K562 (cell line): ENCODE measurements at regions not wholly inside any gene's neighbourhood (a gene's known extent, or its start where the extent isn't known, plus 50 kb on each side); places are given as distances from the start of the nearest gene placed in this dataset.
A peak's percentile ranks its signal among the peaks of the same experiment; 100 is the strongest.

Source experiments
- ATAC-seq: fragments of 200-7000 bp; cut with Tn5 transposase; 3 replicates; pipeline ENCODE4 v1.9.1; 2020; ENCODE audit warnings: moderate library complexity
- BruUV-seq: library from RNA; stranded (reverse); fragments of 400-500 nt; replicated peaks from 2 replicates; lab custom pipeline; 2021; lab: Mats Ljungman, UMichigan
- CTCF ChIA-PET: fragments of 300-600 bp; formaldehyde crosslinking; extraction: SDS; loops from one replicate; lab custom pipeline; 2021; ENCODE audit warnings: low intra/inter-chr PET ratio; lab: Yijun Ruan, JAX
- POLR2A ChIA-PET: fragments of 300-600, 350-650 bp; sonication (Branson Sonifier 250); formaldehyde crosslinking; extraction: SDS; loops from one replicate; lab custom pipeline; 2021; ENCODE audit warnings: antibody characterized with exemption, inconsistent platforms; lab: Yijun Ruan, JAX
- DNase-seq, 4 experiments: peaks; one replicate each; pipeline versions ENCODE4 v3.0.0 to v3.0.0-alpha.2; 2011 to 2018; ENCODE audit warnings: low spot score in 3 of 4, mixed read lengths in 3 of 4; ENCODE audit errors: extremely low read depth in 1 of 4
- FAIRE-seq: peaks from 2 replicates; lab custom pipeline; 2011; peaks lifted over from hg19 to GRCh38; lab: Jason Lieb, UNC
- H2AFZ ChIP-seq: 2 replicates; pipeline ENCODE4 v1.6.0; 2011; ENCODE audit warnings: low read depth, low read length, control low read depth, inconsistent platforms
- H3K27ac ChIP-seq: fragments of 200-600 bp; 3 replicates; pipeline ENCODE4 v1.8.0; 2011; ENCODE audit warnings: low read depth, mild to moderate bottlenecking, control low read depth, inconsistent platforms, low read length, moderate library complexity, mixed read lengths; ENCODE audit errors: extremely low read depth
- H3K27me3 ChIP-seq, 2 experiments: fragments of 300-600 bp in 1 of 2; 2 replicates in 1 of 2; 3 replicates in 1 of 2; pipeline versions ENCODE4 v1.6.0 to v1.8.0; 2011; ENCODE audit warnings: inconsistent platforms in 2 of 2, low read length in 2 of 2, mild to moderate bottlenecking in 1 of 2, mixed read lengths in 1 of 2, moderate library complexity in 1 of 2; ENCODE audit not compliant: control insufficient read depth in 2 of 2, insufficient read depth in 2 of 2
- H3K36me3 ChIP-seq: fragments of 300-600 bp; 3 replicates; pipeline ENCODE4 v1.8.0; 2011; ENCODE audit warnings: mild to moderate bottlenecking, low read length, inconsistent platforms; ENCODE audit not compliant: control insufficient read depth, insufficient read depth
- H3K4me1 ChIP-seq, 2 experiments: fragments of 200-600 bp in 1 of 2; replicated peaks in 1 of 2; 2 replicates in 1 of 2; 3 replicates in 1 of 2; pipeline versions ENCODE4 v1.5.1 to v1.8.0; 2011; ENCODE audit warnings: inconsistent platforms in 2 of 2, low read length in 2 of 2, mild to moderate bottlenecking in 1 of 2, mixed read lengths in 1 of 2, moderate library complexity in 1 of 2; ENCODE audit not compliant: control insufficient read depth in 2 of 2, insufficient read depth in 2 of 2
- H3K4me2 ChIP-seq: 2 replicates; pipeline ENCODE4 v1.6.1; 2011; ENCODE audit warnings: low read length, control low read depth, inconsistent platforms, mixed read lengths; ENCODE audit not compliant: insufficient read depth
- H3K4me3 ChIP-seq: fragments of 200-600 bp; sonication (generic), shearing (Covaris generic); 2 replicates; pipeline ENCODE4 v1.5.1; 2016; ENCODE audit warnings: control low read depth, inconsistent platforms
- H3K79me2 ChIP-seq: fragments of 200-600 bp; 3 replicates; pipeline ENCODE4 v1.8.0; 2011; ENCODE audit warnings: low read length, inconsistent platforms; ENCODE audit not compliant: control insufficient read depth, insufficient read depth
- H3K9ac ChIP-seq, 2 experiments: 2 replicates each; pipeline versions ENCODE4 v1.6.0 to v1.6.1; 2011; ENCODE audit warnings: low read depth in 2 of 2, low read length in 2 of 2, control low read depth in 1 of 2, inconsistent platforms in 1 of 2, mild to moderate bottlenecking in 1 of 2, mixed read lengths in 1 of 2; ENCODE audit not compliant: insufficient read depth in 1 of 2
- H3K9me1 ChIP-seq: one replicate; pipeline ENCODE4 v1.6.0; 2011; ENCODE audit warnings: inconsistent platforms, mild to moderate bottlenecking, low read length, moderate library complexity; ENCODE audit not compliant: control insufficient read depth, insufficient read depth
- H3K9me3 ChIP-seq: replicated peaks from 2 replicates; pipeline ENCODE4 v1.5.1; 2011; ENCODE audit warnings: low read depth, low read length, inconsistent platforms; ENCODE audit not compliant: control insufficient read depth, insufficient read depth
- H4K20me1 ChIP-seq: replicated peaks from 2 replicates; pipeline ENCODE4 v1.6.1; 2011; ENCODE audit warnings: low read length, inconsistent platforms, mixed read lengths; ENCODE audit not compliant: control insufficient read depth, insufficient read depth
- BRF1 ChIP-seq: IDR thresholded peaks from 3 replicates; pipeline ENCODE4 v1.6.1; 2011; ENCODE audit warnings: borderline replicate concordance, mild to moderate bottlenecking; ENCODE audit not compliant: insufficient read length; ENCODE audit errors: extremely low read depth
- ELF1 ChIP-seq: fragments of 200-800 bp; sonication (Bioruptor generic); IDR thresholded peaks from 2 replicates; pipeline ENCODE4 v1.6.1; 2016; ENCODE audit warnings: missing genetic modification characterization, missing compliant biosample characterization
- FOXK1 ChIP-seq: sonication (generic); formaldehyde crosslinking; IDR thresholded peaks from 2 replicates; pipeline ENCODE4 v1.8.0; 2022; ENCODE audit warnings: missing genetic modification reagents, mild to moderate bottlenecking, borderline replicate concordance
- GATAD2B ChIP-seq: fragments of 450-650 bp; IDR thresholded peaks from 2 replicates; pipeline ENCODE4 v1.6.1; 2017; ENCODE audit warnings: mild to moderate bottlenecking, borderline replicate concordance
- GMEB1 ChIP-seq: fragments of 250-450 bp; sonication (Bioruptor Pico); IDR thresholded peaks from 2 replicates; pipeline ENCODE4 v1.4.0; 2020; ENCODE audit warnings: mild to moderate bottlenecking
- RBM39 ChIP-seq: fragments of 200-400 bp; formaldehyde crosslinking; optimal IDR thresholded peaks from 2 replicates; pipeline ENCODE3; 2018; ENCODE audit warnings: low read depth, low read length
- SIN3B ChIP-seq: fragments of 450-650 bp; IDR thresholded peaks from 2 replicates; pipeline ENCODE4 v1.6.1; 2017; ENCODE audit warnings: low read depth, mild to moderate bottlenecking, moderate library complexity
- SMAD3 ChIP-seq: fragments of 450-650 bp; formaldehyde crosslinking; conservative IDR thresholded peaks from 2 replicates; pipeline ENCODE4 v1.4.0; 2020; ENCODE audit warnings: mild to moderate bottlenecking
- SNIP1 ChIP-seq: fragments of 450-650 bp; IDR thresholded peaks from 2 replicates; pipeline ENCODE4 v1.7.1; 2017; ENCODE audit warnings: low read depth, mild to moderate bottlenecking
- TCF7 ChIP-seq: sonication (generic); IDR thresholded peaks from 2 replicates; pipeline ENCODE4 v1.6.1; 2016; ENCODE audit warnings: antibody characterized with exemption, borderline replicate concordance
- TGIF2 ChIP-seq: sonication (generic); formaldehyde crosslinking; IDR thresholded peaks from 2 replicates; pipeline ENCODE4 v1.8.1; 2022; ENCODE audit warnings: mild to moderate bottlenecking, missing genetic modification reagents, moderate library complexity
- THRA ChIP-seq: fragments of 450-650 bp; IDR thresholded peaks from 2 replicates; pipeline ENCODE4 v1.6.1; 2017; ENCODE audit warnings: mild to moderate bottlenecking, moderate library complexity
- XRCC4 ChIP-seq: IDR thresholded peaks from one replicate; pipeline ENCODE4 v1.6.1; 2011; ENCODE audit not compliant: insufficient read depth, insufficient read length; ENCODE audit errors: extremely low read depth
- ZNF561 ChIP-seq: fragments of 450-650 bp; formaldehyde crosslinking; conservative IDR thresholded peaks from 2 replicates; pipeline ENCODE4 v1.4.0; 2020; ENCODE audit warnings: mild to moderate bottlenecking, moderate library complexity
- WGBS: fragments of 100-300 bp; shearing (Covaris generic); methylation state at CpG from one replicate; pipeline ENCODE4 v1.1.6; 2016; ENCODE audit warnings: low coverage, mixed read lengths; ENCODE audit not compliant: insufficient coverage; ENCODE audit errors: missing lambda C conversion rate; 5-methylcytosine and 5-hydroxymethylcytosine counted together
- in situ Hi-C: fragments of 300-500 bp; cut with MboI; formaldehyde crosslinking; loops from 4 replicates; pipeline ENCODE4 v1.15.0; 2018; ENCODE audit warnings: inconsistent platforms, mixed read lengths
- intact Hi-C: fragments of 100-400 bp; cut with micrococcal nuclease; formaldehyde crosslinking; loops from 2 replicates; pipeline ENCODE4 v1.14.2; 2022

GRCh38 chrX:8887004-8887403 lies 85.8 kb upstream of the FAM9A start:
- 4% methylated on average over 3 of the region's 3 CpGs for WGBS
- DNase-seq = no peak
- no peaks in the 10 kb centered on the region for H3K27me3 ChIP-seq
- H3K9me1 ChIP-seq = no peaks in the 10 kb centered on the region
- no peak for FAIRE-seq
- H3K79me2 ChIP-seq = no peaks in the 10 kb centered on the region
- no peaks in the 10 kb centered on the region for H3K36me3 ChIP-seq
- H3K9me3 ChIP-seq = no peaks in the 10 kb centered on the region
- intact Hi-C loops = no loop called here
- no peak overlapping the region for H3K27ac ChIP-seq
- POLR2A ChIA-PET = no interaction called here
- H3K4me3 ChIP-seq = no peak overlapping the region
- TF ChIP-seq ELF1 (no peak), BRF1 (no peak)
- ATAC-seq = no peak
- H4K20me1 ChIP-seq = no peaks in the 10 kb centered on the region
- no peak overlapping the region for H3K9ac ChIP-seq
- CTCF ChIA-PET = no interaction called here
- in situ Hi-C loops = no loop called here
- no TSS peak for BruUV-seq
- no peak overlapping the region for H3K4me2 ChIP-seq
- no peaks in the 10 kb centered on the region for H3K4me1 ChIP-seq
- H2AFZ ChIP-seq = no peak overlapping the region

- H3K4me2 ChIP-seq = no peak overlapping the region
- H4K20me1 ChIP-seq = no peaks in the 10 kb centered on the region
- H3K9ac ChIP-seq = no peak overlapping the region
- no peaks in the 10 kb centered on the region for H3K9me3 ChIP-seq
- intact Hi-C loops = no loop called here
- FAIRE-seq (no peak), ATAC-seq (peak; percentile 85), DNase-seq (peak; percentile 35 to 61 (median 47))
- H2AFZ ChIP-seq = no peak overlapping the region
- no peaks in the 10 kb centered on the region for H3K9me1 ChIP-seq
- H3K4me3 ChIP-seq = no peak overlapping the region
- 0% methylated on average over 4 of the region's 4 CpGs for WGBS
- H3K27me3 ChIP-seq = no peaks in the 10 kb centered on the region
- no peaks in the 10 kb centered on the region for H3K36me3 ChIP-seq
- no peak overlapping the region for H3K27ac ChIP-seq
- POLR2A ChIA-PET = no interaction called here
- no TSS peak for BruUV-seq
- CTCF ChIA-PET = interaction anchor here (0.7 kb wide), 1 partner anchor 884 kb away, joined by 3 read pairs; no protein-coding TSS in a partner anchor
- in situ Hi-C loops = no loop called here
- H3K4me1 ChIP-seq = no peaks in the 10 kb centered on the region
- H3K79me2 ChIP-seq = no peaks in the 10 kb centered on the region
- TF ChIP-seq TCF7 (no peak), FOXK1 (CRISPR knock-in tag) (no peak), RBM39 (no peak), XRCC4 (no peak), GATAD2B (no peak), SNIP1 (no peak), THRA (no peak), ZNF561 (CRISPR knock-in tag) (no peak), SIN3B (no peak), TGIF2 (CRISPR knock-in tag) (no peak), GMEB1 (no peak), SMAD3 (CRISPR knock-in tag) (no peak)
Measured at GRCh38 chrX:8879750-8880149, 78.6 kb upstream of the FAM9A start.
